Upper lobe of left lung (tissue), 6 donors: ENCODE measurements at regions not wholly inside any gene's neighbourhood (a gene's known extent, or its start where the extent isn't known, plus 50 kb on each side); places are given as distances from the start of the nearest gene placed in this dataset.

Experiments
- ATAC-seq, 2 donors: fragments of 200-7000 bp; cut with Tn5 transposase; one replicate each; pipeline ENCODE4 v1.9.1; 2022; ENCODE audit warnings: mild to moderate bottlenecking in 2 of 2, moderate library complexity in 2 of 2; ENCODE audit not compliant: low FRiP score in 2 of 2
- DNase-seq, 2 donors: peaks; one replicate each; pipeline ENCODE4 v3.0.0-alpha.2; 2019 to 2020
- H3K27ac ChIP-seq, 4 donors: fragments of 200-600 bp; sonication (generic); one replicate each; pipeline ENCODE4 v1.5.1; 2016 to 2019
- H3K27me3 ChIP-seq, 4 donors: fragments of 200-600 bp; sonication (generic); one replicate each; pipeline ENCODE4 v1.5.1; 2017 to 2019
- H3K36me3 ChIP-seq, 4 donors: fragments of 200-600 bp; sonication (generic); one replicate each; pipeline ENCODE4 v1.5.1; 2016 to 2019
- H3K4me1 ChIP-seq, 4 donors: fragments of 200-600 bp; sonication (generic); one replicate each; pipeline ENCODE4 v1.5.1; 2018 to 2019
- H3K4me3 ChIP-seq, 4 donors: fragments of 200-600 bp; sonication (generic); one replicate each; pipeline ENCODE4 v1.5.1; 2017 to 2019; ENCODE audit warnings: mild to moderate bottlenecking in 2 of 4, moderate library complexity in 1 of 4
- H3K9me3 ChIP-seq, 4 donors: fragments of 200-600 bp; sonication (generic); one replicate each; pipeline ENCODE4 v1.5.1; 2018 to 2019
- CTCF ChIP-seq, 6 experiments: fragments of 450-650 bp in 4 of 6; fragments of 200-600 bp in 2 of 6; sonication (generic) in 2 of 6; IDR thresholded peaks; one replicate each; pipeline ENCODE4 v1.5.1; 2016 to 2019; ENCODE audit warnings: antibody characterized with exemption in 6 of 6
- EP300 ChIP-seq, 4 donors: sonication (generic); formaldehyde crosslinking; IDR thresholded peaks; one replicate each; pipeline ENCODE4 v1.5.1; 2017; ENCODE audit warnings: antibody characterized with exemption in 4 of 4, control low read depth in 2 of 4
- POLR2A ChIP-seq, 4 donors: fragments of 450-650 bp; IDR thresholded peaks; one replicate each; pipeline ENCODE4 v1.5.1; 2016 to 2017; ENCODE audit warnings: antibody characterized with exemption in 4 of 4, mild to moderate bottlenecking in 2 of 4
- POLR2AphosphoS5 ChIP-seq, 2 donors: sonication (generic); formaldehyde crosslinking; IDR thresholded peaks; one replicate each; pipeline ENCODE4 v1.5.1; 2017; ENCODE audit warnings: antibody characterized with exemption in 2 of 2
- WGBS, 2 donors: methylation state at CpG; one replicate each; pipeline ENCODE4 v1.1.5; 2017 to 2018; 5-methylcytosine and 5-hydroxymethylcytosine counted together
- donor health status: DM: no; HTN: no; CAD: no; lungs with moderate emphysema.
- donor health status: DM: no; HTN: yes; CAD: no; lungs with severe emphysema.

DNA sequence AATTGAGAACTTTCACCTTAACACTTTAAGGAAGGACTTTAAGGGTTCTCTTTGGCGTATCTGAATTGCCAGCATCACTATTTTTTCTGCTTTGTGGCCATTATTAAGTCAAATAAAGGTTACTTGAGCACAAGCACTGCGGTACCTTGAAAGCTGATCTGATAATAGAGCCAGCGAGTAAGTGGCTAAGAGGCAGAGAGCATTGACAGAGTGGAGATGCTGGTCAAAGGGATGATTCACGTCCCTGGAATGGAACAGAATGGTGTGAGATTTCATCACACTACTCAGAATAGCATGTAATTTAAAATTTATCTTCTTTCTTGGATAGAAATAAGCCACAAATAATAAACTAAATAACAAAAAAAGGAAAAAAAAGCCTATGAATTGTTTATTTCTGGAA, 57.1 kb upstream of the NPFFR2 start:
- TF ChIP-seq EP300 (IDR thresholded peaks at IDR 0.05), result no peak
- TF ChIP-seq CTCF (IDR thresholded peaks at IDR 0.05), result no peak
- TF ChIP-seq POLR2AphosphoS5 (IDR thresholded peaks at IDR 0.05), result no peak
- no peak for TF ChIP-seq POLR2A (IDR thresholded peaks at IDR 0.05)
- Histone ChIP-seq H3K36me3 (no peaks in the 10 kb centered on the region), H3K4me1 (no peaks in the 10 kb centered on the region), H3K4me3 (no peak overlapping the region), H3K9me3 (no peaks in the 10 kb centered on the region), H3K27ac (no peak overlapping the region), H3K27me3 (no peaks in the 10 kb centered on the region)
- no peak for DNase-seq
- no peak for ATAC-seq
- WGBS, 2 donors, result 72 to 80% methylated on average over 4 of the region's 4 CpGs

GRCh38 chr4:71976523-71976922, 55.3 kb upstream of the NPFFR2 start:
- no peak for TF ChIP-seq EP300 (IDR thresholded peaks at IDR 0.05)
- TF ChIP-seq CTCF (IDR thresholded peaks at IDR 0.05), result no peak
- TF ChIP-seq POLR2A (IDR thresholded peaks at IDR 0.05), result no peak
- TF ChIP-seq POLR2AphosphoS5 (IDR thresholded peaks at IDR 0.05), result no peak
- Histone ChIP-seq H3K27ac (no peak overlapping the region), H3K27me3 (no peaks in the 10 kb centered on the region), H3K36me3 (no peaks in the 10 kb centered on the region), H3K4me1 (no peaks in the 10 kb centered on the region), H3K9me3 (no peaks in the 10 kb centered on the region), H3K4me3 (no peak overlapping the region)
- DNase-seq (no peak), ATAC-seq (no peak)

DNA sequence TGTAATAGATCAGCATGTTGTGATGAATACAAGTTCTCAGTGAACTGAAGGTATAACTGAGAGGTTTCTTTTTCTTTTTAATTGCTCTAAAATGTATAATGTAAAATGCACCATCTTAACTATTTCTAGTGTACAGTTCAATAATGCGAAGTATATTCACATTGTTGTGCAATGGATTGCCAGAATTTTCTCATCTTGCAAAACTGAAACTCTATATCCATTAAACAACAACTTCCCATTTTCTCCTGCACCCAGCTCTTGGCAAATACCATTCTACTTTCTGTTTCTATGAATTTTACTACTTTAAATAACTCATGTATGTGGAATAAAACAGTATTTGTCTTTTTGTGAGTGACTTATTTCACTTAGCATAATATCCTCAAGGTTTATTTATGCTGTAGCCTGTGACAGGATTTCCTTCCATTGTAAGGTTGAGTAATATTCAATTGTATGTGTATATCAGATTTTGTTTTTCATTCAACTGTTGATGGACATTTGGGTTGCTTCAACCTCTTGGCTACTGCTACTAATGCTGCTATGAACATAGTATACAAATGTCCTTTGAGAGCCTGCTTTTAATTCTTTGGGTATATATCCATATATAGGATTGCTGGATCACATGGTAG, 53.5 kb upstream of the NPFFR2 start:
- no peak for DNase-seq
- TF ChIP-seq POLR2AphosphoS5 (IDR thresholded peaks at IDR 0.05) (no peak), POLR2A (IDR thresholded peaks at IDR 0.05) (no peak), CTCF (IDR thresholded peaks at IDR 0.05) (no peak), EP300 (IDR thresholded peaks at IDR 0.05) (no peak)
- ATAC-seq, result no peak
- Histone ChIP-seq H3K9me3 (no peaks in the 10 kb centered on the region), H3K4me1 (no peaks in the 10 kb centered on the region), H3K27me3 (no peaks in the 10 kb centered on the region), H3K4me3 (no peak overlapping the region), H3K27ac (no peak overlapping the region), H3K36me3 (no peaks in the 10 kb centered on the region)
- WGBS, 2 donors, result 54 to 57% methylated on average over 1 of the region's 1 CpG

GRCh38 chr4:71980976-71981375, 50.8 kb upstream of the NPFFR2 start:
- 84 to 89% methylated on average over 2 of the region's 2 CpGs for WGBS, 2 donors
- Histone ChIP-seq H3K36me3 (no peaks in the 10 kb centered on the region), H3K9me3 (no peaks in the 10 kb centered on the region), H3K4me3 (no peak overlapping the region), H3K4me1 (no peaks in the 10 kb centered on the region), H3K27me3 (no peaks in the 10 kb centered on the region), H3K27ac (no peak overlapping the region)
- ATAC-seq (no peak), DNase-seq (no peak)
- no peak for TF ChIP-seq EP300 (IDR thresholded peaks at IDR 0.05)
- no peak for TF ChIP-seq POLR2A (IDR thresholded peaks at IDR 0.05)
- no peak for TF ChIP-seq POLR2AphosphoS5 (IDR thresholded peaks at IDR 0.05)
- no peak for TF ChIP-seq CTCF (IDR thresholded peaks at IDR 0.05)
